Thyroid gland (tissue), 4 donors: ENCODE measurements at regions not wholly inside any gene's neighbourhood (a gene's known extent, or its start where the extent isn't known, plus 50 kb on each side); places are given as distances from the start of the nearest gene placed in this dataset.
"Not testable (repeated sequence)": the region's sequence is repeated elsewhere in the genome, so short reads cannot be mapped to it uniquely, and the experiment has no call there.

ENCODE experiments used
- DNase-seq, 2 donors: peaks; one replicate each; pipeline ENCODE4 v3.0.0-alpha.2; 2019
- H3K27ac ChIP-seq, 3 donors: fragments of 200-600 bp; sonication (generic); 1 replicate in 2 of 3; 2 replicates in 1 of 3; pipeline ENCODE4 v1.5.1; 2016 to 2019; ENCODE audit warnings: mild to moderate bottlenecking in 1 of 3, moderate library complexity in 1 of 3
- H3K27me3 ChIP-seq: fragments of 200-600 bp; sonication (generic); one replicate; pipeline ENCODE4 v1.5.1; 2019
- H3K36me3 ChIP-seq, 2 donors: fragments of 200-600 bp; sonication (generic); one replicate each; pipeline ENCODE4 v1.5.1; 2016 to 2019
- H3K4me1 ChIP-seq, 2 donors: fragments of 200-600 bp; sonication (generic); one replicate each; pipeline ENCODE4 v1.5.1; 2017 to 2019
- H3K4me3 ChIP-seq, 3 donors: fragments of 200-600 bp; sonication (generic); replicated peaks in 1 of 3; 1 replicate in 2 of 3; 2 replicates in 1 of 3; pipeline ENCODE4 v1.5.1; 2016; ENCODE audit warnings: mild to moderate bottlenecking in 1 of 3
- H3K9me3 ChIP-seq: fragments of 200-600 bp; sonication (generic); one replicate; pipeline ENCODE4 v1.5.1; 2017
- CTCF ChIP-seq, 6 experiments: fragments of 200-600 bp in 3 of 6; fragments of 450-650 bp in 3 of 6; sonication (generic) in 3 of 6; IDR thresholded peaks; one replicate each; pipeline ENCODE4 v1.5.1; 2016 to 2019; ENCODE audit warnings: antibody characterized with exemption in 6 of 6, mild to moderate bottlenecking in 2 of 6, inconsistent platforms in 1 of 6, moderate library complexity in 1 of 6
- POLR2A ChIP-seq, 2 donors: fragments of 450-650 bp; IDR thresholded peaks; one replicate each; pipeline ENCODE4 v1.6.1; 2017; ENCODE audit warnings: antibody characterized with exemption in 2 of 2, mild to moderate bottlenecking in 2 of 2, moderate library complexity in 1 of 2
- WGBS, 2 donors: methylation state at CpG; one replicate each; pipeline ENCODE4 v1.1.5; 2017; 5-methylcytosine and 5-hydroxymethylcytosine counted together
- intact Hi-C: fragments of 100-400 bp; cut with DNase I; formaldehyde crosslinking; loops from one replicate; pipeline ENCODE4 v1.15.1; 2023

- Histone ChIP-seq H3K27ac (no peak overlapping the region), H3K36me3 (no peaks in the 10 kb centered on the region), H3K9me3 (no peaks in the 10 kb centered on the region), H3K4me3 (no peak overlapping the region), H3K27me3 (no peaks in the 10 kb centered on the region), H3K4me1 (no peaks in the 10 kb centered on the region)
- intact Hi-C loops: no loop called here
- TF ChIP-seq POLR2A (IDR thresholded peaks at IDR 0.05) (no peak), CTCF (IDR thresholded peaks at IDR 0.05) (no peak)
- no peak for DNase-seq
- 85 to 88% methylated on average over 7 of the region's 7 CpGs for WGBS, 2 donors
These were observed 57.8 kb upstream of the ANKRD30A start for GRCh38 chr10:37067576-37067975.

GRCh38 chr10:37062296-37062695 lies 63.1 kb upstream of the ANKRD30A start:
- intact Hi-C loops: not testable (repeated sequence)
- WGBS, 2 donors: 92 to 93% methylated on average over 16 of the region's 16 CpGs

GRCh38 chr10:37057261-37057660 lies 68.1 kb upstream of the ANKRD30A start:
- WGBS, 2 donors: 5 to 19% methylated on average over 1 of the region's 1 CpG
- no peak overlapping the region for H3K4me3 ChIP-seq
- no peak overlapping the region for H3K27ac ChIP-seq
- intact Hi-C loops: no loop called here
- no peaks in the 10 kb centered on the region for H3K4me1 ChIP-seq
- H3K9me3 ChIP-seq: no peaks in the 10 kb centered on the region
- no peaks in the 10 kb centered on the region for H3K36me3 ChIP-seq
- TF ChIP-seq CTCF (IDR thresholded peaks at IDR 0.05) (no peak), POLR2A (IDR thresholded peaks at IDR 0.05) (no peak)
- DNase-seq: no peak
- no peaks in the 10 kb centered on the region for H3K27me3 ChIP-seq

More at GRCh38 chr10:37062296-37062695, 63.1 kb upstream of the ANKRD30A start:
- not testable (repeated sequence) for H3K27me3 ChIP-seq, H3K27ac ChIP-seq, H3K36me3 ChIP-seq, DNase-seq, H3K4me1 ChIP-seq, H3K4me3 ChIP-seq, H3K9me3 ChIP-seq

GRCh38 chr10:37053476-37053875 lies 71.9 kb upstream of the ANKRD30A start:
- Histone ChIP-seq H3K4me1 (no peaks in the 10 kb centered on the region), H3K4me3 (no peak overlapping the region), H3K9me3 (no peaks in the 10 kb centered on the region), H3K36me3 (no peaks in the 10 kb centered on the region), H3K27ac (no peak overlapping the region), H3K27me3 (no peaks in the 10 kb centered on the region)
- DNase-seq: no peak
- no peak for TF ChIP-seq POLR2A (IDR thresholded peaks at IDR 0.05)
- no peak for TF ChIP-seq CTCF (IDR thresholded peaks at IDR 0.05)
- WGBS, 2 donors: 70 to 75% methylated on average over 3 of the region's 3 CpGs
- intact Hi-C loops: no loop called here

GRCh38 chr10:37049982-37050381 lies 75.4 kb upstream of the ANKRD30A start:
- intact Hi-C loops, DNase-seq, H3K9me3 ChIP-seq, H3K4me3 ChIP-seq, H3K27me3 ChIP-seq, H3K4me1 ChIP-seq, H3K27ac ChIP-seq, H3K36me3 ChIP-seq: not testable (repeated sequence)
- WGBS, 2 donors: 70 to 86% methylated on average over 4 to 5 of the region's 5 CpGs

GRCh38 chr10:37044319-37044718 lies 81.1 kb upstream of the ANKRD30A start:
- H3K9me3 ChIP-seq, H3K27me3 ChIP-seq, DNase-seq, H3K36me3 ChIP-seq, intact Hi-C loops, H3K27ac ChIP-seq, H3K4me3 ChIP-seq, H3K4me1 ChIP-seq: not testable (repeated sequence)
- 88 to 92% methylated on average over 10 of the region's 10 CpGs for WGBS, 2 donors

GRCh38 chr10:37035853-37036252 lies 89.5 kb upstream of the ANKRD30A start:
- WGBS, 2 donors: 22 to 38% methylated on average over 1 of the region's 1 CpG
- no peaks in the 10 kb centered on the region for H3K9me3 ChIP-seq
- H3K4me1 ChIP-seq: no peaks in the 10 kb centered on the region
- intact Hi-C loops: no loop called here
- no peak for DNase-seq
- H3K27me3 ChIP-seq: no peaks in the 10 kb centered on the region
- no peak overlapping the region for H3K4me3 ChIP-seq
- H3K27ac ChIP-seq: no peak overlapping the region
- no peaks in the 10 kb centered on the region for H3K36me3 ChIP-seq
- TF ChIP-seq CTCF (IDR thresholded peaks at IDR 0.05) (no peak), POLR2A (IDR thresholded peaks at IDR 0.05) (no peak)
